GM19238 (cell line): ENCODE measurements at regions not wholly inside any gene's neighbourhood (a gene's known extent, or its start where the extent isn't known, plus 50 kb on each side); places are given as distances from the start of the nearest gene placed in this dataset.

ENCODE experiments used
- DNase-seq: peaks from one replicate; pipeline ENCODE4 v3.0.0; 2011; ENCODE audit warnings: low spot score; ENCODE audit not compliant: insufficient read length

- DNase-seq = no peak
Measured at GRCh38 chr4:152115794-152116193, 355.0 kb upstream of the GATB start.

GRCh38 chr4:152115118-152115517 is 354.3 kb upstream of the GATB start:
- no peak for DNase-seq

DNA sequence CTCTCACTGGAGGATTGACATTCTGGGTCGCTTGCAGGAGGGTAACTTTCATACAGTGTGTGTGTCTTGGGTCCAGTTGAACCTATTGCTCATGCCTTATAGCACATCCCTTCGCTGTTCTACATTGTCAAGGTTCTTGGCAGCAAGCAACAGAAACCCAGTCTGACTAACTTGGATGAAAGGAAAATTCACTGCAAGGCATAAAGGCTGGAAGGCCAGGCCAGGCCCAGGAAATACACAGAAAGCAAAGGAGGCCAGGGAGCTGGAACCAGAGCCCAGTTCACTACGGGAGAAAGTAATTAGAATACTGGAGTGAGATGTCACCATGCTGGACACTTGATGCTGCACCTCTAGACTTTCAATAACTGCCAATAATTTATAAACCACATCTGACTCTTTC is 353.8 kb upstream of the GATB start:
- DNase-seq = no peak

DNA sequence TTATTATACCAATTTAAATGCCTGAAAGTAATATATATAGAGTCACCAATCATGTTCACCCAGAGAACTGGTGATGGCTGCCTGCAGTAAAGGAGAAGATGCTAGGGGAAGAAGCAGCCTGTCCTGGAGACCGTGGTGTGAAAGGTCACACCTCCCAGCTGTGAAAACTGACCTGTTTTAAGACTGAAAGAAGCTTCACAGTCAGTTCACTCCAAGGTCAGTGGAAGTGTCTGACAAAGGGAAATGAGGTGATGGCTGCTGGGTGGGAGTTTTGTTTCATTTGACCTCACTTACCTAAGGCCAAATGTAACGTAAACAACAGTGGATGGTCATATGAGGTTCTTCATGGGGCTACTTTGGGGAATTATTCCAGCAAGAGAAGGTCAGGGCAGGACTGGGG is 352.1 kb upstream of the GATB start:
- peak; percentile 25 for DNase-seq

- no peak for DNase-seq
Measured at GRCh38 chr4:152112190-152112589, 351.4 kb upstream of the GATB start.

DNA sequence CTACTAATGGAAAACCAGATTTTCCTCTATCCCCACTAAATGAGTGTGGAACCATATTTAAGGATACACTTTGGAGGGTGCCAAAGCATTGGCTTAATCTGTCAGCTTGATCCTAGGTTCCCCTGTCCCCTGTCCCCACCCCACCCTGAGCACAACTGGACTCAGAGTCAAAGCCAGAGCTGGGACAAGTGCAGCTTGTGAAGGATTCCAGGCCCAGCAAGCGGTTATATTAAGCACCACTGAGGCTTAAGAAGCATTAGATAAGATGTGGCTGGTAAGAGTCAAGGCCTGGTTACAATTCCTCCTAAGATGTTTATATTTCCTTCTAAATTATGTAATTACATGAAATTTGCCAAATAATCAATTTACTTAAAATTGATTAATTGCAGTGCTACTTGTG is 350.0 kb upstream of the GATB start:
- DNase-seq = no peak

DNA sequence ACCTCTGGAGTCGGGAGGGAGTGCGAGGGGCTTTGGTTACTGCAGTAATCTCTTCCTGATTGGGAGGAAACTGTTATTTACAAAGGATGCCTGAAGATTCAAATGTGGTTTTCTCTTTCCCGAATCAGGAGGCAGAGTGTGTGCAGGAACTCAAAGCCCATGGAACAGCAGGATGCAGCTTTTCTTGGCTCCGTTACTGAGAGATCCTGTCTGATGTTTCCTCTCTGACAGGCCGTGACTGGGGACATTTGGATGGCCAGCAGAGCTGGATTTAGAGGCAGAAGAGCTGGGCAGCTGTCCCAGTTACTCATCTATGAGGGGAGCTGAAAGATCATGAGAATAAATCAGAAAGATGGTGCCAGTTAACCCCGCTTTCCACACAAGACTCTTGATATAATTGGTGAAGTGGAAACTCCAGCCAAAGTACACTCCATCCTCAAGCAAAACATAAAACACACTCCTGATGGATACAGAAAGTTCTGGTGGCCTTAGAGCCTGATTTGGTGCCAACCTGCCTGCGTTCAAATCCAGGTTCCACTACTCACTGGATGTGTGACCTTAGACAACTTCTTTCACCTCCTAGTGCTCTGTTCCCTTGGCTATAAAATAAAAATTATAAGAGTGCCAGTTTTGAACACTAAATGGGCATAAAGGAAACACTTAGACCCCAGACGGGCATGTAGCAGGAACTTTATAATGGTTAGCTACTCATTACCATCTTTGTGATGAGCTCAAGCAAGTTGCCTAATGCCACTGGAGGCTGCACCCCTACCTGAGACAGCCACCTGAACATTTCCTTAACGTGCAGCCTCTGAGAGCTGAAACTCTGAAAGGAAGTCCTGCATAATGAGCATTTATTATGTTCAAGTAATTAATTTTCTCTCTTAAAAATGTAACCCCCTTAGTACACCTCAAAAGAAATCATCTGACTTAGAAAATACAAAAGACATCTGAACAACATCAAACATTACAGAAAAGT is 349.0 kb upstream of the GATB start:
- DNase-seq = no peak

DNA sequence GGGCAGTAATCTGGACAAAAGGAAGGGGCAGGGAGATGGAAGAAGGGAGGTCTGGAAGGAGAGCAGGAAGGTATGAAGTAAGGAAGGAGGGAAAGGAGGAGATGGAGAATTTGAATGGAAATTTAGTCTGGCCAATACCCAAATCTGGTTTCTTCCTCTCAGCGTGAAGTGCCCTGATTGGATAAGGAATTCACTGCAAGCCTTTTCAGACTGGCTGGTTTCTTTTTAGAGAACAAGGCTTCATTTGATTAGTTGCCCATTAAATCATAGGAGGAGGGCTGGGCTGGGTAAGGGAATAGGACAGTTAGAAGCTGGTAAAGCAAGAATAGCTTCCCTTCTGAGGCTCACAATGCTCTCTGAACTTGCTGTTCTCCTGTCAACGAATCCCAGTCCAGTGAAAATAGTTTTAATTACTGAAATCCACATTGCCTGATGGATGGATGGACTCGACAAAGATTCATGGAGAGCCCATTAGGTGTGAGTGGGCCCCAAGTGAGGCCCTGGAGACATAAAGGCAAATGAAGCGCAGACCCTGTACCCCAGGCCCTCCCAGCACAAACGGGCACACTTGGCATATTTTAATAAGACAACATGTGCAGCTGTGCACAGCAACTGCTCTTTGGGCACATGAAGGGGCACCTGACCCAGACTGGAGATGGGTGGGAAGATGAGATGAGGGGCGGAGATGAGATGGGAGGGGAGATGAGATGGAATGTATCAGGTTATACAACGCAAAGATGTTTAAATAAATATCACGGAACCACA is 347.1 kb upstream of the GATB start:
- no peak for DNase-seq

- DNase-seq = no peak
Measured at GRCh38 chr4:152106781-152107321, 346.0 kb upstream of the GATB start.

DNA sequence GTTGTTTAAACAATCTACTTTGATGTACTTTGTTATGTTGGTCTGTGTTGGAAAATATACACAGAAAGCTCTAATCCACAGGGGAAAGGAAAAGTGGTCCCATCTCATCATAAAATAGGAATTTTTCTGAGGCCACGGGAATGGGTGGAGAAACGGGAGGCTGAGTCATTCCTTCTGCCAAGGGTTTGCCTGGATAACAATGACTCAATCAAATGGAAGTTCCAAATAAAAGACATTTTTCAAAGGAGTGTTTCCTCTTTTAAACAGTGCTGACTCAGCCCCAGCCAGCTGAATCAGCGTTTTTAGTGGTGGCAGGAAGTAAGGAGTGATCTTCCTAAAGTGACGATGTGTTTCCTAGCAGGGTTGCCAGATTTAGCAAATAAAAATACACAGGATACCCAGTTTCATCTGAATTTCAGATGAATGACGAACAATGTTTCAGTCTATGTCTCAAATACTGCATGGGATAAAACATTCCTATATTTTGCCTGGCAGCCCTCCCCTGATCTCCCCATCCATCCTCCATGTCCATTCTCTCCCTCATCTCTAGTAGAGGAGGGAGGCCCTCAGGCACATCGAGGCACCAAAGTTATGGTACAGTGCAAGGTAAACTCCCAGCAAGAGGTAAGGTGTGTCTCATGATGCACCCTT is 345.4 kb upstream of the GATB start:
- no peak for DNase-seq

GRCh38 chr4:152104901-152105357 is 344.1 kb upstream of the GATB start:
- no peak for DNase-seq

DNA sequence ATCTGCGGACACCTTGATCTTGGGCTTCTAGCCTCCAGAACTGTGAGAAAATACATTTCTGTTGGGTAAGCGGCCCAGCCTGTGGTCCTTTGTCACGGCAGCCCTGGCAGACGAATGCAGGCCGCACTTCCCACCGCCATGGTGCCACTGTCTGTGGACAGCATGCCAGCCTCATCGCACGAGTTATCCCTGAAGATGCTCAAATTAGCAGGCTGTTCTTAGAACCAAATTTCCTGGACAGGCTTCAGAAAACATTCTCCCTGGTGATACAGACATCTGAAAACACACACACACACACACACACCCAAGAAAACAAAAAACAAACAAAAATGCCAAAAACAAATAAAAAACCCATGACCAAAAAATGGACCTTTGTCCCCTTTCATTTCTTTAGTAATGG is 343.5 kb upstream of the GATB start:
- no peak for DNase-seq

GRCh38 chr4:152103181-152103901 is 342.5 kb upstream of the GATB start:
- no peak for DNase-seq

DNA sequence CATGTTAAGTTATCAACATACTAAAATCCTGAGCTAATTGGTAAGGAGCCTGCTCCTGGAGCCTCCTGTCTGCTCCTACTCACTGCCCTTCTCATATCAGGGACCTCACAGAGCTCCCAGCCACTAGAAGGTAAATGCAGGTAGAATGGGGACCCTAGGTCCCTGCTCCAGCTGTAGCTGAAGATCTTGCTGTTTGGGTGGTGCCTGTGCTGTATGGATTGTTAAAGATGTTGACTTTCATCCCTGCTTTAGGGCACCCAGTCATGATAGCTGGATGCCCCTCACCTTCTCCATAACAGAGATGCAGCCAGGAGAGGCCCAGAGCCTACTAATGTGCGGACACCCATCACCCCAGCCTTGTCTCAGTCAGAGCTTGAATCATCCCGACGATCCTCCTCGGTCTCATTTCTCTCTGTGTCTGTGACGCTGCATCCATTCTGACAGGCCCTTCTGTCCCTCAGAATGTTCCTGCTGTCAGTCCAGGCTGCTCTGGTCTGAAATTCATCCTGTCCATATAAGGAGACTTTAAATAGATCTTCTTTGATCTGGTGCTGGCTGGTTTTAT is 341.7 kb upstream of the GATB start:
- DNase-seq = no peak

GRCh38 chr4:152101556-152102435 is 341.0 kb upstream of the GATB start:
- DNase-seq = no peak

GRCh38 chr4:152100379-152101201 is 339.8 kb upstream of the GATB start:
- DNase-seq = no peak

DNA sequence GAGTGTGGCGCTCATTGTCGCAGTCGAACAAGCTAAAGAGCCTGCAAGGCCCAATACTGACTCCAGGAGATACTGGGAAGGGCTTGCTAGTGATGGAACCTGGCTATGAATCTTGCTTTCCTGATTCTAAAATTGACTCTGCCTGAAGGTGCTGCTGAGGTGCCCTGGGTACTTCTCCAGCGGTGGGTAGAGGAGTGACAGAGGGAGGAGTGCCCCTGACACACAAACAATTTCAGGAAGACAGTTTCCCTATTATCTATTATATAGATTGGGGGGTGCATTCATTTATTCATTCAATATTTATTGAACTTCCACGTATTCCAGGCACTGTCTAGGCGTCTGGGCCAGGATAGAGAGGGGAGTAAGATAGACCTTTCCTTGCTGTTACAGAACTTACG is 339.2 kb upstream of the GATB start:
- DNase-seq = no peak

- no peak for DNase-seq
Measured at GRCh38 chr4:152099555-152099954, 338.7 kb upstream of the GATB start.

GRCh38 chr4:152099061-152099425 is 338.2 kb upstream of the GATB start:
- no peak for DNase-seq
